ENCODE measurements at regions not wholly inside any gene's neighbourhood (a gene's known extent, or its start where the extent isn't known, plus 50 kb on each side); places are given as distances from the start of the nearest gene placed in this dataset.

GRCh38 chr2:59583173-59583765 is 970.2 kb downstream of the BCL11A start:
- no peak overlapping the region for H3K4ac ChIP-seq (replicated peaks; ENCODE audit: insufficient read length, low read depth, low read length)
- CTCF ChIA-PET (ENCODE audit: partially characterized antibody) = interaction anchor here (0.6 to 3.4 kb wide), 5 partner anchors 12 to 557 kb away, joined by 3 to 17 read pairs (median 3); no protein-coding TSS in a partner anchor
- POLR2A ChIA-PET (ENCODE audit: partially characterized antibody) = no interaction called here
- no peak overlapping the region for H3K23ac ChIP-seq (ENCODE audit: insufficient read length)
- H3K36me3 ChIP-seq (ENCODE audit: control insufficient read depth in 2 of 4, insufficient read depth in 4 of 4, low read length in 3 of 4) = no peaks in the 10 kb centered on the region
- H3K79me1 ChIP-seq (ENCODE audit: low read depth, low read length) = no peaks in the 10 kb centered on the region
- no peak overlapping the region for H4K5ac ChIP-seq (ENCODE audit: insufficient read length, low read depth, low read length)
- no peak overlapping the region for H2BK120ac ChIP-seq (replicated peaks; ENCODE audit: low read depth, low read length)
- H2BK15ac ChIP-seq (ENCODE audit: low read length) = no peak overlapping the region
- H3K4me1 ChIP-seq (replicated peaks in 1 of 4; ENCODE audit: control insufficient read depth in 3 of 4, insufficient read depth in 4 of 4, low read length in 3 of 4) = no peaks in the 10 kb centered on the region
- no peak overlapping the region for H2BK12ac ChIP-seq (ENCODE audit: low read depth, low read length)
- H3K14ac ChIP-seq (ENCODE audit: insufficient read length) = no peak overlapping the region
- H3K79me2 ChIP-seq (ENCODE audit: control insufficient read depth in 1 of 2, insufficient read depth in 2 of 2, low read length in 2 of 2) = no peaks in the 10 kb centered on the region
- no peak overlapping the region for H2AFZ ChIP-seq (ENCODE audit: low read length)
- no peaks in the 10 kb centered on the region for H3K9me3 ChIP-seq (ENCODE audit: insufficient read depth in 2 of 2, low read depth in 1 of 2, low read length in 1 of 2)
- no peak overlapping the region for H3K56ac ChIP-seq (replicated peaks; ENCODE audit: insufficient read length, low read depth, low read length)
- H4K91ac ChIP-seq (replicated peaks; ENCODE audit: insufficient read length, low read length) = no peak overlapping the region
- H2BK5ac ChIP-seq (ENCODE audit: low read depth, low read length) = no peak overlapping the region
- WGBS, 2 experiments (ENCODE audit: extremely low coverage in 1 of 2, insufficient coverage in 1 of 2, insufficient read length in 1 of 2, insufficient replicate concordance in 2 of 2, low coverage in 1 of 2, low lambda C conversion rate in 2 of 2, missing lambda C conversion rate in 1 of 2) = 95% methylated on average over 3 of the region's 3 CpGs; no CpG with 5 or more reads in 1 of the 2 experiments
- H2BK20ac ChIP-seq (ENCODE audit: low read length) = no peak overlapping the region
- H3K4me2 ChIP-seq (ENCODE audit: insufficient read depth in 1 of 2, low read depth in 2 of 2, low read length in 2 of 2) = no peak overlapping the region
- FAIRE-seq (no peak), DNase-seq (ENCODE audit: low read depth in 1 of 2, low spot score in 2 of 2) (no peak)
- no peak overlapping the region for H3K18ac ChIP-seq (ENCODE audit: extremely low read depth, low read length)
- no peaks in the 10 kb centered on the region for H4K20me1 ChIP-seq (replicated peaks in 1 of 2; ENCODE audit: control insufficient read depth in 1 of 2, insufficient read depth in 2 of 2, low read length in 2 of 2)
- H4K8ac ChIP-seq (ENCODE audit: extremely low read depth, insufficient read depth, low read length) = no peak overlapping the region
- no peaks in the 10 kb centered on the region for H3K23me2 ChIP-seq (ENCODE audit: low read depth, low read length)
- no peak overlapping the region for H2AK5ac ChIP-seq (ENCODE audit: low read depth, low read length)
- H3K27me3 ChIP-seq (replicated peaks in 1 of 4; ENCODE audit: control insufficient read depth in 3 of 4, extremely low read depth in 1 of 4, insufficient read depth in 3 of 4, low read length in 3 of 4) = no peaks in the 10 kb centered on the region
- TF ChIP-seq RAD21 (IDR thresholded peaks at IDR 0.05 in 1 of 2, conservative IDR thresholded peaks at IDR 0.05 in 1 of 2; ENCODE audit: low read depth in 2 of 2, low read length in 2 of 2) = no peak
- peak; percentile 11; the same call in 1 of the 2 replicates for TF ChIP-seq MAFK (IDR thresholded peaks at IDR 0.05; ENCODE audit: low read depth, low read length)
- no peak for TF ChIP-seq ATF3 (IDR thresholded peaks at IDR 0.05; ENCODE audit: insufficient read depth, low read depth, low read length)
- no peak for TF ChIP-seq NRF1 (IDR thresholded peaks at IDR 0.05; ENCODE audit: low read depth, low read length)
- H3K4me3 ChIP-seq (ENCODE audit: extremely low read depth in 1 of 4, insufficient read depth in 2 of 4, low read depth in 3 of 4, low read length in 4 of 4) = no peak overlapping the region
- no peak overlapping the region for H3K9ac ChIP-seq (replicated peaks in 1 of 4; ENCODE audit: extremely low read depth in 1 of 4, low read depth in 3 of 4, low read length in 3 of 4)
- no peak overlapping the region for H3K27ac ChIP-seq (ENCODE audit: low read depth, low read length)
